GM21526 (cell line): ENCODE measurements at regions not wholly inside any gene's neighbourhood (a gene's known extent, or its start where the extent isn't known, plus 50 kb on each side); places are given as distances from the start of the nearest gene placed in this dataset.
"Not testable (repeated sequence)": the region's sequence is repeated elsewhere in the genome, so short reads cannot be mapped to it uniquely, and the experiment has no call there.

Experiments used
- ATAC-seq: cut with Tn5 transposase; IDR thresholded peaks from one replicate; pipeline ENCODE4 v1.9.1; 2021; ENCODE audit warnings: moderate library complexity; ENCODE audit not compliant: unreplicated experiment, low FRiP score

- peak; percentile 75 for ATAC-seq
Observed at GRCh38 chr5:168076561-168076991, 214.9 kb upstream of the WWC1 start.

GRCh38 chr5:168085261-168086031 lies 206.0 kb upstream of the WWC1 start:
- no peak for ATAC-seq

DNA sequence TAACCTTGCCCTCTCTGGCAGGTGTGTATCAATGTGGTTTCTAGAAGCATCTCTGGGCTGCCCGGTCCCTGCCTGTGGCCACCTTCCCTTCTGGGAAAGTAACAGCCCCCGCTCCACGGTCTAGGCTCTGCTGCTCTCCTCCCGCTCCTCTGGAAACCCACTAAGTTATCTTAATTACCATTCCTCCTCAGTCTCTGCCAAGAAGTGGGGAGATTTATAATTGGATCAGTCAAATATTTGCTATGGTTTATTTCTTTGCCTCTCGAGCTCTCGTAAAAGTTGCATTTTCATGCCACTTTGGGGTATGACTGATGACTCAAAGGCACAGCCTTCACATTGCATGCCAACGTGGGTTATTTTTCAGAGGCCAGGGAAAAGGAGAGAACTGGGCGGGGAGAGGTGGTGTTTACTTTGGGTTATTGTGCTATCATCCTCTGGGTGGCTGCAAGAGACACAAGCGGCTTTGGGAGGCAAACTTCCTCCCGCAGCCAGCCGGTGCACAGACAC lies 205.3 kb upstream of the WWC1 start:
- ATAC-seq: no peak

DNA sequence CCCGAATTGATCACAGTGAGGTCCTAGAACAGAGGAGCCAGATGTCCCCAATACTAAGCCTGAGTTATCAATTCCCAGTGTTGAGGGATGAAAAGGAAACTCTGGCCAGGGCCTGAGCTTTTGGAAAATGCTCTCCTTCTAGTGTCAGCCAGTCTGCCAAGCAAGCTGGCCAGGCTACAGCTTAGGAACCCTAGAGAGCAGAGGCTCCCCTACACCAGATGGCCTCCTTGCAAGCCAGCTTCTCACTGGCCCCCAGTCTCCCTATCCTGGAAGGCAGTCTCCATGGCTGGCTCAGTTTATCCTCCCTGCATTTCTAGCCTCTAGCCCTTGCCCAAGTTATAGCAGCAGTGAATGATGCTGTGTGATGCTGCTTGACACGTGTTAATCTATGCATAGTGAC lies 204.7 kb upstream of the WWC1 start:
- ATAC-seq: no peak

GRCh38 chr5:168088410-168089173 lies 202.9 kb upstream of the WWC1 start:
- ATAC-seq: no peak

- no peak for ATAC-seq
Observed at GRCh38 chr5:168089201-168089887, 202.1 kb upstream of the WWC1 start.

DNA sequence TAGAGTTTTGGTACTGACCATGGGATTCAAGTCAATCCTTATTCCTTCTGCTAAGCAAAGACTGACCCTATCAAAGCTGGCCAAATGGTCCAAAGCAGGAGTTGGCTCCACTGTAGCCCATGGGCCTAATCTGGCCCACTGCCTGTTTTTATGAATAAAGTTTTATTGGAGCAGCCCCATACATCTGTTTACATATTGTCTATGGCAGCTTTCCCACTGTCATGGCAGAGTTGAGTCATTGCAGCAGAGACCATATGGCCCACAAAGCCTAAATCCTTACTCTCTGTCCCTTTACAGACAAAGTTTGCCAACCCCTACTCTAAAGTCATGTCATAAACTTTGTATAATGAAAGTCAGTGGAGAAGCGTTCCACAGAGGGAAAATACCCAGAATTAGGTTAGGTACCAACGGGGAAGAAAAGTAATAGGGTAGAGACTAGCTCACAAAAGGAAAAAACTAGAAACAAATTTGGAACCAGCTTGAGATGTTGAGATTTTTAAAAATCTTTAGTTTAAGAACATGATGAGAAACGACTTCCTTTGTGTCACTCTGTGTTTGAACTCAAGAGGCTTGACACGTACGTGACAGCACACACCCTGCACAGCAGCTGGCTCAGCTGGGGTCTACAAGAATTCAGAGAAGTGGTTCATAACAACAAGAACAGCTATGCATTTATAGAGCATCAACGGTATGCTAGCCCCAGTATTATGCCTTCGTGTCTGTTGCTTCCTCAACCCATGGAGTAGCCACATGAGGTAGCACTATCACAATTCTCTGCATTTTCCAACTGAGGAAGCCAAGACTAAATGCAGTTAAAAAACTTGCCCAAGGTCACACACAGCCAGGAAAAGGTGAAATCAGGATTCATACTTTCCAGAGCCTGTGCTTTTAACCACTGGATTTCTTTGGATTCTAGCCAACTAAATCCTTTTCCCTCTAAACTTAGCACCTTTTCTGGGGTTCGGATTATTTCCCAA lies 198.9 kb upstream of the WWC1 start:
- ATAC-seq: no peak

DNA sequence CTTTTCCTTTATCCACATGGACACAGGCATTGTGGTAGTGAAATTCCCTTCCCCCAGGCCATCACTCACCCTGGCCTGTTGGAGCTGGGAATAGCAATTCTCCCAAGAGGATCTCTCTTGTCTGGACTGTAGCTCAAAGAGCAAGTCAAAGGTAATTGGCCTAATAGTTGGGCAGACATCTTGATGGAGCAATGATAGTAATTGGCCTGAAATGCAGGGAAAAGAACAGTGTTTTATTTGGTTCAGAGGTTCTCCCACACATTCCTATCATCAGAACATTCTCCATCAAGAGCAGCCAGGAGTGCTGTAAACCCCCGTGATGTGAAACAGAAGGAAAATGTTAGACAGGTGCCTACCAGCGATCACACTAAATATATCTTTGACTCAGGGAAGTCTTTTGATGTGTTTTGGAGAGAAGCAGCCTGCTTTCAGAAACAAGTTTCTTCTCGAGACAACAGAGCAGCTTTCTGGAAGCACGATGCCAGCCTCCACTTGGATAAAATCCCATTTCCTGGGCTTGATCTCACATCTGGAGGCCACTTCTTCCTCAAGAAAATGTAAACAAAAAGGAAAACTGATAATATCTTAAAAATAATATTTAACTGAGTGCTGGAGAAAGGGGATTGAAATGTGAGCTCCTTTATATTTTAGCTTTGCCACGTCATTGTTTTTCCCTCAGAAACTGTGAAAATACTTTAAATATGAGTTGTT lies 198.1 kb upstream of the WWC1 start:
- no peak for ATAC-seq

DNA sequence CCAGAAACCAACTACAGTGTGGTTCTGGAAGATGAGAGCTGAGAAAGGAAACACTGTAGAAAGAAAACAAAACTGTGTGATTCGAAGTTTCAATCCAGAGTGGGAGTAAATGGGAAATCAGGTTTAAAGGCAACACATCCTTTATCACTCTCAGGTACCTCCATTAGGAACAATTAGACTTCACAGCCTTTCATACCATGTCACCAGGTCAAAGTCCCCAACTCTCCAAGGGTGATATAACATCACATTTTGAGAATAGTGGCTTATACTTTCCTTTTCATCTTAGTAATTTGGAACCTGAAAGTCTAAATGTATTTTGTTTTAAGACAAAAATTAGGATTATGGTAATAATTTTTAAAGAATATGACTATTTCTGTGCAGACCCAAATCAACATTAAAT lies 194.9 kb upstream of the WWC1 start:
- ATAC-seq: no peak

DNA sequence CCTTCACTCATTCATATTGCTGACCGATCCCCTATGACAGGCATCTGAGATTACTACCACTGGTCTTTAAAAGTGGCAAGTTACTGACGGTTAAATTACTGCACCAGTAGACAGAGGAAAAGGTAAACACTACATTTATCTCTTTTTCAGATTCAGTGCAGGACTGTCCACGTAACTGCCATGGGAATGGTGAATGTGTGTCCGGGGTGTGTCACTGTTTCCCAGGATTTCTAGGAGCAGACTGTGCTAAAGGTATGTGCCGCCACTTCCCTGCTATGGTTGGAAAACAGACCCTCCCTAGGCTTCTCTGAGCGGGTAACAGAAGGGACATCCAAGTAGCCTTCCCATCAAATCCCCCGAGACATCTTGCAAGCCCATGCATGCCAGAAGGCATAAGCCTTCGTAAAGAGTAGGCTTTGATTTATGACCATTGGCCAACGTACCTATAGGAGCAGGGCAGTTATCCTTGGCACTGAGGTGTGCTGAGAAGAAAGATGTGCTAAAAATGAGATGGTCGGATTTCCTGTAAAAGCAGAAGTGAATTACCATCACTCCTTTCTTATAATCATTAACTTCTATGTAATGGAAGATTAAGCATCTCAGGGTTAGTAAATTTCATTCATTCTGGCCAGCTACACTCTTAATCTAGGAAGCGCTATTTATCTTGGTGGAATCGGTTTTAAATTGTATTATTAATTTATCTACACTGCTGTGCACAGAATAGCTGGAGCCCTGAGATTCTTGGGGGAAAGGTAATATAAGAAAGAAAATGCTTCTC lies 193.4 kb upstream of the WWC1 start:
- no peak for ATAC-seq

DNA sequence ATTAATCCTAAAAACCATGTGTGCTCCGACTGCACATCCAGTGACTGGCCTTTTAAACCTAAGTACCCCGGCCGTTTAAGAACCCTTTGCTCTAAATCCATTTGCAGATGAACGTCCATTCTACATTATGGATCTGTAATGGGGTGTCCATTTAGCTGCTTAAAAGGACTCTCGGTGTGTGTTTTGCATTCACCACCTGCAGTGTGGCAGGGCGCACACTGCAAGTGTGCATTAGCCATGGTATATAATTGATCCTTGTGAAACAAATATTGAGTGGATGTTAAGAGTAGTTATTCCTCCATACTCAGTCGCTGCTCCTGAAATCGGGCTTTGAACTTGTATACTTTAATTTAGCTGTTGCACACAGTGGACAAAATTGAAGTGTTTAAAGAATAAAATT lies 190.1 kb upstream of the WWC1 start:
- ATAC-seq: no peak

DNA sequence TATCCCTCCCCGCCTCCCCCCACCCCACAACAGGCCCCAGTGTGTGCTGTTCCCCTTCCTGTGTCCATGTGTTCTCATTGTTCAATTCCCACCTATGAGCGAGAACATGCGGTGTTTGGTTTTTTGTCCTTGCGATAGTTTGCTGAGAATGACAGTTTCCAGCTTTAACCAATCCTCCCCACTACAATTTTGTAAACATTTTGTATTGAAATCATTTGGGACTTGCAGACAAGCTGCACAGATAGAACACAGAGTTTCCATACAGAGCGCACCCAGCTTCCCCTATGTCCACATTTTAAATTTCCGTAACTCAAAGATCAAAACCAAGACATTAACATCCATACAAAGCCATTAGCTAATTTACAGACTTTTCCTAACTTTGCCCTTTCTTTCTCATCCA lies 188.4 kb upstream of the WWC1 start:
- ATAC-seq: not testable (repeated sequence)

DNA sequence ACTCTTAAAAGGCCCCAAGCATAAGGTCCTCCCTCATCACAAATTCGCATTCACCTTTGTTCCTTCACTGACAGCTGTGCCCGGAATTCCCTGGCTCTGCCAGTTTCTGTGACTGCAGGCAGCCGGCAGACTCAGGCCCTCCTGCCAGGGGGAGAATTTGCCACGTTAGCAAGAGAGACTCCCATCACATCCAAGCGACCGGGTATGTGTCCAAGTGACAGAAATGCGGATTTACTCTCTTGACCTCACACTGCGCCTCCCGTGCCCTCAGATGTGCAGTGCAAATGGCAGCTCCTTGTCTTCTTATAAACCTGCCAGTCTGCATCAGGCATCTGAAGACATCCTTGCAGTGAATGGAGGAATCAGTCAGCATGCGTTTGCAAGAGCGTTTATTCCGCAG lies 187.1 kb upstream of the WWC1 start:
- no peak for ATAC-seq

DNA sequence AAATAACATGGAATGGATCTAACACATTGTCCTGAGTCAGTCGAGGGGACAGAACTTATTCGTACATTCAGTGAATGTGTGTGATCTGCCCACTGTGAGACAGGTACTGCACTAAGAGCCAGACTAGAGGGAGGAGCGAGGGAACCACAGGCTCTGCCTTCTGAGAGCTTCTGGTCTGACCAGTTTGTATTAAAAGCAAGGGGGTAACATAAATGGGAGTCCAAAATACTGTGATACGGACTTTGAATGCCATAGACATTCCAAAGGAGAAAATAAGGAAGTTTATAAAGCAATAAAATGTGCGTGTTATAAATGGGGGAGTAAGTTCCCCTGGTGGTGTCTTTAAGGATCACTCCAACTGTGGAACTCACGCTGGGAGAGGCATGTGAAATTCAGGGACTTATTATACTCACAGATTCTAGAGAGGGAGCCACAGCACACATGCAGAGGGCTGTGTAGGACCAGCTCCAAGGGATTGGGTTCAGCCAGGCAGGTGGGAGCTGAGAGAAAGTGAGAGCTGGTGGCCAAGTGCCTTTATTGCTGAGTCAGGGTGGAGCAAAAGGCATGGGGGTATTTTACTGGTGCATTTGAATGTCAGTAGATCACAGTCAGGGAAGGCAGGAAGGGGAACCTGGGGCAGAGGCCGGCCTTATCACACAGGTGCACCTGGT lies 186.5 kb upstream of the WWC1 start:
- ATAC-seq: no peak

DNA sequence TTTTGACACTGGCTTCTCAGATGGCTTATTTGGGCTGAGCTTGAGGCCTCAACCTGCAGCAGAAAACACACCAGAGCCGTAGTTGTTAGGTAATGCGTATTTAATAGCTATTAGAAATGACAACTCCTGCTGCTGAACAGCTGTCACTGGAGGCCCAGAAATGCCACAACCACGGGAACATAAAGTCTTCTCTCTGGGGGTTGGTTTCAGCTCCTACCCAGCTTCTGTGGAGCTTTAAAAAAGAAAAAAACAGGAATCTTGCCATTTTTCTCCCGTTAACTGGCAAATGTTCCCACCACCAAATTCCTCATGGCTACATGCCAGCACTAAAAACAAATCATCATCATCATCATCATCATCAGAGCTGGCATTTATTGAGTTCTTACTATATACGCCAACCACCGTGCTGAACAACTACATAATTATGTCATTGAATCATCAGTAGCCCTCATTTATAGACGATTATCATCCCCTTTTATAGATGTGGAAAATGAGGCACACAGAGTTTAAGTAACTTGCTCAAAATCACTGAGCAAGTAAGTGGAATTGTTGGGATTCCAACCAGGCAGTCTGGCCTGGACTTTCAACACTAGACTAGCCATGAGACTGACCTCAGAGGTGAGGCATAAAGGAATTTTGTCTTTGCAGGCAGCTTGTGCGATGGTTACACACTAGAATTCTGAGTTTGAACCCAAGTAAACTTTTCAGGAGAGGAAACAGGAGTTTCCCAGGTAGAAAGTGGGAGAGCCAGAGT lies 185.3 kb upstream of the WWC1 start:
- no peak for ATAC-seq

- no peak for ATAC-seq
Observed at GRCh38 chr5:168109441-168109840, 182.0 kb upstream of the WWC1 start.

- ATAC-seq: no peak
Observed at GRCh38 chr5:168110384-168110783, 181.1 kb upstream of the WWC1 start.
